ENCODE measurements at regions not wholly inside any gene's neighbourhood (a gene's known extent, or its start where the extent isn't known, plus 50 kb on each side); places are given as distances from the start of the nearest gene placed in this dataset.
"Not testable (repeated sequence)": the region's sequence is repeated elsewhere in the genome, so short reads cannot be mapped to it uniquely, and the experiment has no call there.

DNA sequence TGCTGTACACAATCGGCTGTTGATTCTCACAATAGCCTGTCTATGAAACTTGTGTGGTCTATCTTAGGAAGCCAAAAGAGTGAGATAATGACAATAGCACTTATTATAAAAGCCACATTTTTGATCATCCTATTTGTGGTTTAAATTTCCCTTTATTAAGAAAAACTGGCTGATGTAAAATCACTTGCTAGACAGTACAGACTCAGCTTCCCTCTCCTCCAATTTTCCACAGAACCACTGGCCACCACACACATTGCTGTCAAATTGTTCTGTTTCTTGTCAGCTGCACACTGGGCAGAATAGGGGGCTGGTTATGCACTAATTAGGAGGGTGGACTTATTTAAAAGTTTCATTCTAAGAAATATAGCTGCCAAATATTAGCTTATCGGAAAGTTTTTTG, 425.9 kb downstream of the EPHA3 start:
- no peak overlapping the region for H3K27ac ChIP-seq
- no peaks in the 10 kb centered on the region for H3K9me3 ChIP-seq (ENCODE audit: control insufficient read depth, low read length)
- TF ChIP-seq, protein P1, sequence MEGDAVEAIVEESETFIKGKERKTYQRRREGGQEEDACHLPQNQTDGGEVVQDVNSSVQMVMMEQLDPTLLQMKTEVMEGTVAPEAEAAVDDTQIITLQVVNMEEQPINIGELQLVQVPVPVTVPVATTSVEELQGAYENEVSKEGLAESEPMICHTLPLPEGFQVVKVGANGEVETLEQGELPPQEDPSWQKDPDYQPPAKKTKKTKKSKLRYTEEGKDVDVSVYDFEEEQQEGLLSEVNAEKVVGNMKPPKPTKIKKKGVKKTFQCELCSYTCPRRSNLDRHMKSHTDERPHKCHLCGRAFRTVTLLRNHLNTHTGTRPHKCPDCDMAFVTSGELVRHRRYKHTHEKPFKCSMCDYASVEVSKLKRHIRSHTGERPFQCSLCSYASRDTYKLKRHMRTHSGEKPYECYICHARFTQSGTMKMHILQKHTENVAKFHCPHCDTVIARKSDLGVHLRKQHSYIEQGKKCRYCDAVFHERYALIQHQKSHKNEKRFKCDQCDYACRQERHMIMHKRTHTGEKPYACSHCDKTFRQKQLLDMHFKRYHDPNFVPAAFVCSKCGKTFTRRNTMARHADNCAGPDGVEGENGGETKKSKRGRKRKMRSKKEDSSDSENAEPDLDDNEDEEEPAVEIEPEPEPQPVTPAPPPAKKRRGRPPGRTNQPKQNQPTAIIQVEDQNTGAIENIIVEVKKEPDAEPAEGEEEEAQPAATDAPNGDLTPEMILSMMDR (IDR thresholded peaks at IDR 0.05) = no peak
- no peak overlapping the region for H2AFZ ChIP-seq
- H3K9ac ChIP-seq = no peak overlapping the region
- H3K4me2 ChIP-seq (ENCODE audit: low read length) = no peak overlapping the region
- H3K36me3 ChIP-seq (ENCODE audit: control insufficient read depth, insufficient read depth, low read length) = no peaks in the 10 kb centered on the region
- no peaks in the 10 kb centered on the region for H3K27me3 ChIP-seq (ENCODE audit: control insufficient read depth, insufficient read depth, low read length)
- no peak overlapping the region for H3K4me3 ChIP-seq (ENCODE audit: low read depth, low read length)
- H3K79me2 ChIP-seq = no peaks in the 10 kb centered on the region
- H3K4me1 ChIP-seq = no peaks in the 10 kb centered on the region

DNA sequence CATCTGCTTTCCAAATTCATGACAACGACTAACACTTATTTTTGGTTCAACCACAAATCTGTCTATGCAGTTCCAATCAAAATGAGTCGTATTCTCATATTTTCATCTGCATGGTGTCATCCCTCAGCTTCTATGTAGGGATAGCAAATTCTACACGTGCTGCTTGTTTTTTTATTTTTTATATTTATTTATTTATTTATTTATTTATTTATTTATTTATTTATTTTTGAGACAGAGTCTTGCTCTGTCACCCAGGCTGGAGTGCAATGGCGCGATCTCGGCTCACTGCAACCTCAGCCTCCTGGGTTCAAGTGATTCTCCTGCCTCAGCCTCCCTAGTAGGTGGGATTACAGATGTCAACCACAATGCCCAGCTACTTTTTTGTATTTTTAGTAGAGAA, 447.2 kb downstream of the EPHA3 start:
- H3K4me3 ChIP-seq (ENCODE audit: low read depth, low read length); H2AFZ ChIP-seq; H3K27ac ChIP-seq; H3K9ac ChIP-seq; H3K9me3 ChIP-seq (ENCODE audit: control insufficient read depth, low read length); H3K4me2 ChIP-seq (ENCODE audit: low read length); H3K4me1 ChIP-seq; H3K36me3 ChIP-seq (ENCODE audit: control insufficient read depth, insufficient read depth, low read length); H3K79me2 ChIP-seq; H3K27me3 ChIP-seq (ENCODE audit: control insufficient read depth, insufficient read depth, low read length): not testable (repeated sequence)

DNA sequence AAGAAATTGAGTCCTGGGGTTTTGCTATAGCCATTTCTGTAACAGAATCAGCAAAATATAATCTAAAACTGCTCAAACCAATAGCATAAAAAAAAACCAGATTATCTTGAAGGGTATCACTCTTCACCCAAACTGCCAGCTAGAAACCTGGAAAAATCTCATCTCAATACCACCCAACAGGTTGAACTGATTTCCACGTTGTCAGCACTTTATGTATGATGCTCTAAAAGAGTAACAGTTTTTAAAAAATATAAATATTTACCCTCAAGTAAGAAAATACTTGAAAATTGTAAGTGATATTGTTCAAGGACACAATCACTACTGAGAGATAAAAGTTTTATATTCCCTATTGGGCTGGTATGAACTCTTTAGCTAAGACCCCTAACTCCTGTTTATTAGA, 451.3 kb downstream of the EPHA3 start:
- H3K4me2 ChIP-seq (ENCODE audit: low read length) = no peak overlapping the region
- no peak overlapping the region for H2AFZ ChIP-seq
- H3K27me3 ChIP-seq (ENCODE audit: control insufficient read depth, insufficient read depth, low read length) = no peaks in the 10 kb centered on the region
- no peak overlapping the region for H3K9ac ChIP-seq
- H3K27ac ChIP-seq = no peak overlapping the region
- no peaks in the 10 kb centered on the region for H3K4me1 ChIP-seq
- TF ChIP-seq, protein P1 (IDR thresholded peaks at IDR 0.05) = no peak
- no peak overlapping the region for H3K4me3 ChIP-seq (ENCODE audit: low read depth, low read length)
- no peaks in the 10 kb centered on the region for H3K9me3 ChIP-seq (ENCODE audit: control insufficient read depth, low read length)
- no peaks in the 10 kb centered on the region for H3K79me2 ChIP-seq
- no peaks in the 10 kb centered on the region for H3K36me3 ChIP-seq (ENCODE audit: control insufficient read depth, insufficient read depth, low read length)

DNA sequence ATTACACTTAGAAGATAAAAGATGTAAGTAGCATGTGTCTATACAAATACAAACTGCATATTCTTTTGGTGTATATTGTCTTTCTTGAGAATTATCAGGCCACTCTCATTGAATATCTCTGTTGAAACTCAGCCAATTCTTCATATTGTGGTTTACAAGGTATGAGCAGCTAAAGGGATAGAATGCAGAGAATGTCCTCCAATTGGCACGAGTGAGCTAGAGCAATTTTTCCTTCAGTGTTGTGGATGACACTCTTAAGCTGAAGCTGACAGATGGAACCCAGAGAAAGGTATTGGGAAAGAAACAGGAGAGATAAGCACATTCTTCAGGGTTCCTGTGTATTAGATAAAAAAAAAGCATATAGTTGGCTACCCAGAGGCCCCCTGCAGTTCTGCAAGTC, 453.1 kb downstream of the EPHA3 start:
- Histone ChIP-seq H3K4me3 (ENCODE audit: low read depth, low read length) (no peak overlapping the region), H3K4me2 (ENCODE audit: low read length) (no peak overlapping the region), H3K27ac (no peak overlapping the region), H3K36me3 (ENCODE audit: control insufficient read depth, insufficient read depth, low read length) (no peaks in the 10 kb centered on the region), H3K27me3 (ENCODE audit: control insufficient read depth, insufficient read depth, low read length) (no peaks in the 10 kb centered on the region), H3K4me1 (no peaks in the 10 kb centered on the region), H3K9me3 (ENCODE audit: control insufficient read depth, low read length) (no peaks in the 10 kb centered on the region), H2AFZ (no peak overlapping the region), H3K79me2 (no peaks in the 10 kb centered on the region), H3K9ac (no peak overlapping the region)
- TF ChIP-seq, protein P1 (IDR thresholded peaks at IDR 0.05) = no peak

DNA sequence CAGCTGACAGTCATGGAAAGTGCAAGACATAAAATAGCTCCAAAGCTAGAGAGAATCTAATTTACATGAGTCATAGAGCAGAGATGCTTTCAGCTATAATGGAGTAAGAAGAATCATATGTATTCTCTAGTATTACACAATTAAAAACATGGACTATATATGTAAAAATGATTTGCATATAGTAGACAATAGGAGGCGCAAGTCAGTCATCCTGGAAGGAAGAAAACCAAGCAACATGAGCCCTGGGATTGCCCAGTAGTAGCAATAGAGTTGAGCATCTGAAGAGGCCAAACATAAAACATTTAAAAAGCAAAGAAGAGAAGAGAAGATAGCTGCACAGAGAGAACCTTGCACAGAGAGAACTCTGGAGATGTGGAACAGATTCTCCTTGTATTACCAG, 455.0 kb downstream of the EPHA3 start:
- Histone ChIP-seq H3K9ac (no peak overlapping the region), H3K36me3 (ENCODE audit: control insufficient read depth, insufficient read depth, low read length) (no peaks in the 10 kb centered on the region), H3K27ac (no peak overlapping the region), H3K4me1 (no peaks in the 10 kb centered on the region), H3K4me2 (ENCODE audit: low read length) (no peak overlapping the region), H3K4me3 (ENCODE audit: low read depth, low read length) (no peak overlapping the region), H3K79me2 (no peaks in the 10 kb centered on the region), H3K27me3 (ENCODE audit: control insufficient read depth, insufficient read depth, low read length) (no peaks in the 10 kb centered on the region), H3K9me3 (ENCODE audit: control insufficient read depth, low read length) (peaks cover 3% of the 10 kb centered on the region), H2AFZ (no peak overlapping the region)
- TF ChIP-seq, protein P1 (IDR thresholded peaks at IDR 0.05) = no peak
